ENCODE measurements at regions not wholly inside any gene's neighbourhood (a gene's known extent, or its start where the extent isn't known, plus 50 kb on each side); places are given as distances from the start of the nearest gene placed in this dataset.

GRCh38 chr13:27853861-27854260 is 61.6 kb downstream of the GSX1 start:
- H3F3A ChIP-seq (ENCODE audit: low read depth), result no peaks in the 10 kb centered on the region
- no peak overlapping the region for H3K4me2 ChIP-seq (ENCODE audit: low read depth, low read length, poor library complexity, severe bottlenecking)
- H3K9me3 ChIP-seq (ENCODE audit: insufficient read depth, low read depth, low read length), result no peaks in the 10 kb centered on the region
- H3K9me2 ChIP-seq (replicated peaks; ENCODE audit: low read depth, low read length), result no peaks in the 10 kb centered on the region
- no peak overlapping the region for H3K4me3 ChIP-seq (ENCODE audit: low read length, poor library complexity, severe bottlenecking)
- H2AFZ ChIP-seq (ENCODE audit: low read length), result no peak overlapping the region
- H3K4me1 ChIP-seq (ENCODE audit: insufficient read depth, low read length, poor library complexity, severe bottlenecking), result no peaks in the 10 kb centered on the region
- no peaks in the 10 kb centered on the region for H3K27me3 ChIP-seq (ENCODE audit: insufficient read depth, low read length, poor library complexity, severe bottlenecking)
- no peaks in the 10 kb centered on the region for H3K79me2 ChIP-seq (ENCODE audit: insufficient read depth, low read length)
- no peaks in the 10 kb centered on the region for H3K36me3 ChIP-seq (ENCODE audit: insufficient read depth, low read length)
- no peaks in the 10 kb centered on the region for H4K20me1 ChIP-seq (ENCODE audit: insufficient read depth, low read length, poor library complexity, severe bottlenecking)
- H3K9ac ChIP-seq (ENCODE audit: low read depth, low read length, poor library complexity, severe bottlenecking), result no peak overlapping the region
- no peak for TF ChIP-seq CTCF (conservative IDR thresholded peaks at IDR 0.05; ENCODE audit: low read length)
- TF ChIP-seq EZH2phosphoT487 (IDR thresholded peaks at IDR 0.05; ENCODE audit: borderline replicate concordance), result no peak

GRCh38 chr13:27854606-27855005 is 62.3 kb downstream of the GSX1 start:
- Histone ChIP-seq H3K27me3 (ENCODE audit: insufficient read depth, low read length, poor library complexity, severe bottlenecking) (no peaks in the 10 kb centered on the region), H3K79me2 (ENCODE audit: insufficient read depth, low read length) (no peaks in the 10 kb centered on the region), H3K4me1 (ENCODE audit: insufficient read depth, low read length, poor library complexity, severe bottlenecking) (no peaks in the 10 kb centered on the region), H3K4me2 (ENCODE audit: low read depth, low read length, poor library complexity, severe bottlenecking) (no peak overlapping the region), H3K9me2 (replicated peaks; ENCODE audit: low read depth, low read length) (no peaks in the 10 kb centered on the region), H3K36me3 (ENCODE audit: insufficient read depth, low read length) (no peaks in the 10 kb centered on the region), H3F3A (ENCODE audit: low read depth) (no peaks in the 10 kb centered on the region), H3K9ac (ENCODE audit: low read depth, low read length, poor library complexity, severe bottlenecking) (no peak overlapping the region), H3K9me3 (ENCODE audit: insufficient read depth, low read depth, low read length) (no peaks in the 10 kb centered on the region), H3K4me3 (ENCODE audit: low read length, poor library complexity, severe bottlenecking) (no peak overlapping the region), H4K20me1 (ENCODE audit: insufficient read depth, low read length, poor library complexity, severe bottlenecking) (no peaks in the 10 kb centered on the region), H2AFZ (ENCODE audit: low read length) (no peak overlapping the region)
- TF ChIP-seq EZH2phosphoT487 (IDR thresholded peaks at IDR 0.05; ENCODE audit: borderline replicate concordance) (no peak), CTCF (conservative IDR thresholded peaks at IDR 0.05; ENCODE audit: low read length) (no peak)

- H3K9me2 ChIP-seq (replicated peaks; ENCODE audit: low read depth, low read length), result no peaks in the 10 kb centered on the region
- TF ChIP-seq EZH2phosphoT487 (IDR thresholded peaks at IDR 0.05; ENCODE audit: borderline replicate concordance), result no peak
- no peak for TF ChIP-seq CTCF (conservative IDR thresholded peaks at IDR 0.05; ENCODE audit: low read length)
- H3F3A ChIP-seq (ENCODE audit: low read depth), result no peaks in the 10 kb centered on the region
- H3K36me3 ChIP-seq (ENCODE audit: insufficient read depth, low read length), result no peaks in the 10 kb centered on the region
- no peaks in the 10 kb centered on the region for H3K4me1 ChIP-seq (ENCODE audit: insufficient read depth, low read length, poor library complexity, severe bottlenecking)
- H4K20me1 ChIP-seq (ENCODE audit: insufficient read depth, low read length, poor library complexity, severe bottlenecking), result no peaks in the 10 kb centered on the region
- H3K4me2 ChIP-seq (ENCODE audit: low read depth, low read length, poor library complexity, severe bottlenecking), result no peak overlapping the region
- no peaks in the 10 kb centered on the region for H3K9me3 ChIP-seq (ENCODE audit: insufficient read depth, low read depth, low read length)
- H2AFZ ChIP-seq (ENCODE audit: low read length), result no peak overlapping the region
- H3K4me3 ChIP-seq (ENCODE audit: low read length, poor library complexity, severe bottlenecking), result no peak overlapping the region
- H3K9ac ChIP-seq (ENCODE audit: low read depth, low read length, poor library complexity, severe bottlenecking), result no peak overlapping the region
- H3K27me3 ChIP-seq (ENCODE audit: insufficient read depth, low read length, poor library complexity, severe bottlenecking), result no peaks in the 10 kb centered on the region
- no peaks in the 10 kb centered on the region for H3K79me2 ChIP-seq (ENCODE audit: insufficient read depth, low read length)
Observed at GRCh38 chr13:27855381-27855780, 63.1 kb downstream of the GSX1 start.

All from Loucy (cell line).